ENCODE measurements at regions not wholly inside any gene's neighbourhood (a gene's known extent, or its start where the extent isn't known, plus 50 kb on each side); places are given as distances from the start of the nearest gene placed in this dataset.

DNA sequence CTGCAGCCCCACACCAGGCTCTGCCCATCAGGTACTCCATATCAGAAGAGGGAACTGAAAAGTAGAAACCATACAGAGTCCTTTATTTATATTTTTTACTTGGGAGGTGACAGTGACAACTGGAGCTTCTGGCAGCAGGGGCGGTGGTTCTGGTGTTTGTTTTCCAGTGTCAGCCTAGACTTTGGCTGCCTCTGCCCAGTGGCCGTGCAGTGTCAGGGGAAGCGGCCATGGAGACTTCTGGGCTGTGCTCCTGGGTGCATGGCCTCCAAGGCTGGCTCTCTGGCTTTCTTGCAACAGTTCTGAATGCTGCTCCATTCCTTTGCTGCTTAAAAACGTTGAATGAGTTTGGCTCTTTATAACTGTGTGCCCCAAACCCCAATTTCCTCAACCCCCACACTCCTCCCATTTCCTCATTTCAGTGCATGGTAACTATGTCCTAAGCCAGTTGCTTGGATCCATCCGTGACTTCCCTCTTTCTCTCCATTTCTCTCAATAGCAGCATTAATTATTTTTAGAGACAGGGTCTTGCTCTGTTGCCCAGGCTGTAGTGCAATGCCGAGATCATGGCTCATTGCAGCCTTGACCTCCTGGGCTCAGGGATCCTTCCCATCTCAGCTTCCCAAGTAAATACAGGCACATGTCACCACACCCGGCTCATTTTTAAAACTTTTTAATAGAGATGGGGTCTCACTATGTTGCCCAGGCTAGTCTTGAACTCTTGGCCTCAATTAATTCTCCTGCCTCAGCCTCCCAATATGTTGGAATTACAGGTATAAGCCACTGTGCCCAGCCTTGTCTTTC, 141.1 kb upstream of the SGK1 start:
- peaks cover 17% of the 10 kb centered on the region for H3K4me1 Mint-ChIP-seq (ENCODE audit: low read depth)
- TF ChIP-seq, protein P1, sequence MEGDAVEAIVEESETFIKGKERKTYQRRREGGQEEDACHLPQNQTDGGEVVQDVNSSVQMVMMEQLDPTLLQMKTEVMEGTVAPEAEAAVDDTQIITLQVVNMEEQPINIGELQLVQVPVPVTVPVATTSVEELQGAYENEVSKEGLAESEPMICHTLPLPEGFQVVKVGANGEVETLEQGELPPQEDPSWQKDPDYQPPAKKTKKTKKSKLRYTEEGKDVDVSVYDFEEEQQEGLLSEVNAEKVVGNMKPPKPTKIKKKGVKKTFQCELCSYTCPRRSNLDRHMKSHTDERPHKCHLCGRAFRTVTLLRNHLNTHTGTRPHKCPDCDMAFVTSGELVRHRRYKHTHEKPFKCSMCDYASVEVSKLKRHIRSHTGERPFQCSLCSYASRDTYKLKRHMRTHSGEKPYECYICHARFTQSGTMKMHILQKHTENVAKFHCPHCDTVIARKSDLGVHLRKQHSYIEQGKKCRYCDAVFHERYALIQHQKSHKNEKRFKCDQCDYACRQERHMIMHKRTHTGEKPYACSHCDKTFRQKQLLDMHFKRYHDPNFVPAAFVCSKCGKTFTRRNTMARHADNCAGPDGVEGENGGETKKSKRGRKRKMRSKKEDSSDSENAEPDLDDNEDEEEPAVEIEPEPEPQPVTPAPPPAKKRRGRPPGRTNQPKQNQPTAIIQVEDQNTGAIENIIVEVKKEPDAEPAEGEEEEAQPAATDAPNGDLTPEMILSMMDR (IDR thresholded peaks at IDR 0.05), result no peak
- no peak overlapping the region for H3K27ac Mint-ChIP-seq
- H3K4me3 Mint-ChIP-seq, result no peak overlapping the region
- peaks cover 3% of the 10 kb centered on the region; the same call in 1 of the 2 replicates for H3K27me3 Mint-ChIP-seq (ENCODE audit: insufficient read depth)
- no peaks in the 10 kb centered on the region for H3K9me3 Mint-ChIP-seq
- no peaks in the 10 kb centered on the region for H3K36me3 Mint-ChIP-seq (ENCODE audit: low read depth)
- no peak for DNase-seq

DNA sequence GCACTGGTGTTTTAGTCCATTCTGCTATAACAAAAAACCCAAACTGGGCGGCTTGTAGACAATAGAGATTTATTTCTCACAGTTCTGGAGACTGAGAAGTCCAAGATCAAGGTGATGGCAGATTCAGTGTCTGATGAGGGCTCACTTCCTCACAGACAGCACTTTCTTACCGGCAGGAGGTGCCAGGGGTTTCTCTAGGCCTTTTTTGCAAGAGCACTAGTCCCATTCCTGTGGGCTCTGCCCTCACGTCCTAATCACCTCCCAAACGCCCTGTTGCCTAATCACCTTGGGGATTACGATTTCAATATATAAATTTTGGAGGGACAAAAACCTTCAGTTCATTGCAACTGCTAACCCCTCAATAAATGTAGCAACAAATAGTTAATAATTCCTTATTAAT, 140.0 kb upstream of the SGK1 start:
- no peak for DNase-seq
- Mint-ChIP-seq H3K9me3 (no peaks in the 10 kb centered on the region), H3K36me3 (ENCODE audit: low read depth) (no peaks in the 10 kb centered on the region), H3K27me3 (ENCODE audit: insufficient read depth) (peaks cover 2% of the 10 kb centered on the region; the same call in 1 of the 2 replicates), H3K4me1 (ENCODE audit: low read depth) (peaks cover 22% of the 10 kb centered on the region), H3K27ac (no peak overlapping the region), H3K4me3 (no peak overlapping the region)
- TF ChIP-seq, protein P1 (IDR thresholded peaks at IDR 0.05), result peak; percentile 36; the same call in 1 of the 2 replicates

DNA sequence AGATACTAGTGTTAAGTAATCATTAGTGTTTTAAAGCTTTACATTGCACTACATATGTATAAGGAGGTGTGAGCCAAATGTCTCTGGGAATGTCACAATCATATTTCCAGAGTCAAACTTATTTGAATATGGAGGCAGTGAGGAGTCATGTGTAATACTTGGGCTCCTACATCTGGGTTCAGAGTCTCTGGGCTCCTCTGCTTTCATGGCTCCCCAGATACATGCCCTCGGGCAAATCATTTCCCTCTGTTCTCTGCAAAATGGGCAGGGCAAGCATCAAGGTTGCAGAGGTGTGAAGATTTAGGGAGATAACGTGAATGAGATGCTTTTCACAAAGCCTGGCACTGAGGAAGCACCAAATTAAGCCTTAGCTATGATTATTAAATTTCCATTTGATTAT, 138.3 kb upstream of the SGK1 start:
- Mint-ChIP-seq H3K4me1 (ENCODE audit: low read depth) (peaks cover 29% of the 10 kb centered on the region), H3K9me3 (no peaks in the 10 kb centered on the region), H3K27me3 (ENCODE audit: insufficient read depth) (no peaks in the 10 kb centered on the region), H3K27ac (no peak overlapping the region), H3K4me3 (no peak overlapping the region), H3K36me3 (ENCODE audit: low read depth) (no peaks in the 10 kb centered on the region)
- TF ChIP-seq, protein P1 (IDR thresholded peaks at IDR 0.05), result no peak
- no peak for DNase-seq

- H3K4me1 Mint-ChIP-seq (ENCODE audit: low read depth), result peaks cover 32% of the 10 kb centered on the region
- no peaks in the 10 kb centered on the region for H3K27me3 Mint-ChIP-seq (ENCODE audit: insufficient read depth)
- TF ChIP-seq, protein P1 (IDR thresholded peaks at IDR 0.05), result no peak
- no peak overlapping the region for H3K4me3 Mint-ChIP-seq
- no peaks in the 10 kb centered on the region for H3K9me3 Mint-ChIP-seq
- no peak for DNase-seq
- H3K36me3 Mint-ChIP-seq (ENCODE audit: low read depth), result no peaks in the 10 kb centered on the region
- no peak overlapping the region for H3K27ac Mint-ChIP-seq
Observed at GRCh38 chr6:134455319-134455718, 137.4 kb upstream of the SGK1 start.

GRCh38 chr6:134454794-134455193, 136.9 kb upstream of the SGK1 start:
- Mint-ChIP-seq H3K4me3 (no peak overlapping the region), H3K27ac (no peak overlapping the region), H3K9me3 (no peaks in the 10 kb centered on the region), H3K4me1 (ENCODE audit: low read depth) (peaks cover 37% of the 10 kb centered on the region), H3K36me3 (ENCODE audit: low read depth) (no peaks in the 10 kb centered on the region), H3K27me3 (ENCODE audit: insufficient read depth) (no peaks in the 10 kb centered on the region)
- no peak for DNase-seq
- TF ChIP-seq, protein P1 (IDR thresholded peaks at IDR 0.05), result no peak

Measured in HFFc6 (cell line).